ENCODE measurements at regions not wholly inside any gene's neighbourhood (a gene's known extent, or its start where the extent isn't known, plus 50 kb on each side); places are given as distances from the start of the nearest gene placed in this dataset.

DNA sequence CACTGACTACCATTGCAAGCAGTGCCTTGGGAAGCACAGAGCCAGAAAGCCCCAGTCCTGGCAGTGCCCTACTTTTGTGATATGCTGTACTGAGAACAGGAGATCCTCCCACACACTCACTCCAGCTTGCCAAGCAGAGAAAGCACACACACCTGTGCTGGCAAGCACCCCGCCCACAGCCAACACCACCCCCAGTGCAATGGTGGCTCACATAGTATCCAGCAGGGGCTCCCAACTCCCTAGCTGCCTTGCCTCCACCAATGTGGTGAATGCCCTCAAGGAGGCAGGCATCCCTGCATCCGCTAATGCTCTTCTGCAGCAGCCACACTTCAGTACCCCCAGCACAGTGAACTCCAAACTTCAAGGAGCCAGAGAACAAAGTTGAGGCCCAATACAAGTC, 1655.8 kb downstream of the SUCLG1 start:
- CTCF ChIA-PET: no interaction called here
- no peaks in the 10 kb centered on the region for H3K36me3 ChIP-seq (ENCODE audit: control insufficient read depth in 2 of 2, insufficient read depth in 1 of 2, low read length in 2 of 2)
- H3K4me3 ChIP-seq (ENCODE audit: low read depth, low read length): no peak overlapping the region
- no peaks in the 10 kb centered on the region for H3K4me1 ChIP-seq (ENCODE audit: control insufficient read depth, insufficient read depth, low read length)
- POLR2A ChIA-PET: no interaction called here
- H3K9me3 ChIP-seq (ENCODE audit: control insufficient read depth, insufficient read depth, low read depth, low read length): no peaks in the 10 kb centered on the region
- no peak overlapping the region for H3K27ac ChIP-seq (ENCODE audit: extremely low read depth, low read depth, low read length)
- TF ChIP-seq, protein P1, sequence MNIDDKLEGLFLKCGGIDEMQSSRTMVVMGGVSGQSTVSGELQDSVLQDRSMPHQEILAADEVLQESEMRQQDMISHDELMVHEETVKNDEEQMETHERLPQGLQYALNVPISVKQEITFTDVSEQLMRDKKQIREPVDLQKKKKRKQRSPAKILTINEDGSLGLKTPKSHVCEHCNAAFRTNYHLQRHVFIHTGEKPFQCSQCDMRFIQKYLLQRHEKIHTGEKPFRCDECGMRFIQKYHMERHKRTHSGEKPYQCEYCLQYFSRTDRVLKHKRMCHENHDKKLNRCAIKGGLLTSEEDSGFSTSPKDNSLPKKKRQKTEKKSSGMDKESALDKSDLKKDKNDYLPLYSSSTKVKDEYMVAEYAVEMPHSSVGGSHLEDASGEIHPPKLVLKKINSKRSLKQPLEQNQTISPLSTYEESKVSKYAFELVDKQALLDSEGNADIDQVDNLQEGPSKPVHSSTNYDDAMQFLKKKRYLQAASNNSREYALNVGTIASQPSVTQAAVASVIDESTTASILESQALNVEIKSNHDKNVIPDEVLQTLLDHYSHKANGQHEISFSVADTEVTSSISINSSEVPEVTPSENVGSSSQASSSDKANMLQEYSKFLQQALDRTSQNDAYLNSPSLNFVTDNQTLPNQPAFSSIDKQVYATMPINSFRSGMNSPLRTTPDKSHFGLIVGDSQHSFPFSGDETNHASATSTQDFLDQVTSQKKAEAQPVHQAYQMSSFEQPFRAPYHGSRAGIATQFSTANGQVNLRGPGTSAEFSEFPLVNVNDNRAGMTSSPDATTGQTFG (tag by site-specific recombination; IDR thresholded peaks at IDR 0.05; ENCODE audit: borderline replicate concordance): no peak
- TF ChIP-seq GLIS1 (tag by site-specific recombination; IDR thresholded peaks at IDR 0.05) (no peak), ZNF677 (tag by site-specific recombination; IDR thresholded peaks at IDR 0.05) (no peak)

DNA sequence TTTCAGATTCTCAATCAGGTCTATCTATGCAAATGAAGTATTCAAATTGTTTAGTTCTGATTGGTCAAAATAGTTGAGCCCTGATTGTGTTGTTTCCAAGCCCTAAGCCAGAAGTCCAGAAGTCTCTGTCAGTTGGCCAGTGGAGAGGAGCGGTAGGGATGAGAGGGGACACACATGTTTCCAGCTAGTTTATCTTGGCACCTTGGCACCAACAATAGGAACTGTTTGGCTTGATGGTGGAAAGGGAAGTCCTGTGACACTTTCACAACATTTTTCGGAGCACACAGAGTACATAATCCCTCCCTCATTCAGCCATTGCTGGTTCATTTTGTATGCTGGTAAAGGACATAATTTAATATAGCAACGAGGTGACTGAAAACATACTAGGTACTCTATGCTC, 1661.6 kb downstream of the SUCLG1 start:
- H3K27ac ChIP-seq (ENCODE audit: extremely low read depth, low read depth, low read length): no peak overlapping the region
- no peaks in the 10 kb centered on the region for H3K36me3 ChIP-seq (ENCODE audit: control insufficient read depth in 2 of 2, insufficient read depth in 1 of 2, low read length in 2 of 2)
- TF ChIP-seq ZNF426 (tag by site-specific recombination; IDR thresholded peaks at IDR 0.05): no peak
- no peak for TF ChIP-seq ZNF664 (tag by site-specific recombination; IDR thresholded peaks at IDR 0.05)
- TF ChIP-seq ZNF211 (tag by site-specific recombination; IDR thresholded peaks at IDR 0.05; ENCODE audit: low read depth): no peak
- no peak for TF ChIP-seq ZNF76 (tag by site-specific recombination; IDR thresholded peaks at IDR 0.05; ENCODE audit: borderline replicate concordance, low read depth)
- no peak for TF ChIP-seq ZSCAN30 (tag by site-specific recombination; IDR thresholded peaks at IDR 0.05)
- TF ChIP-seq ZNF132 (tag by site-specific recombination; IDR thresholded peaks at IDR 0.05; ENCODE audit: borderline replicate concordance): no peak
- TF ChIP-seq ZNF404 (tag by site-specific recombination; IDR thresholded peaks at IDR 0.05): no peak
- no peak for TF ChIP-seq ZNF2 (tag by site-specific recombination; IDR thresholded peaks at IDR 0.05)
- TF ChIP-seq REPIN1 (tag by site-specific recombination; IDR thresholded peaks at IDR 0.05; ENCODE audit: low read depth): no peak
- no peak for TF ChIP-seq ZBTB49 (tag by site-specific recombination; IDR thresholded peaks at IDR 0.05; ENCODE audit: low read depth)
- no peak for TF ChIP-seq ZNF175 (tag by site-specific recombination; IDR thresholded peaks at IDR 0.05)
- TF ChIP-seq ZNF639 (tag by site-specific recombination; IDR thresholded peaks at IDR 0.05): no peak
- TF ChIP-seq ZSCAN23 (tag by site-specific recombination; IDR thresholded peaks at IDR 0.05): no peak
- no peak for TF ChIP-seq ZNF555 (tag by site-specific recombination; conservative IDR thresholded peaks at IDR 0.05)
- no peaks in the 10 kb centered on the region for H3K9me3 ChIP-seq (ENCODE audit: control insufficient read depth, insufficient read depth, low read depth, low read length)
- H3K4me3 ChIP-seq (ENCODE audit: low read depth, low read length): no peak overlapping the region
- ChIA-PET POLR2A (no interaction called here), CTCF (no interaction called here)
- no peaks in the 10 kb centered on the region for H3K4me1 ChIP-seq (ENCODE audit: control insufficient read depth, insufficient read depth, low read length)

- ChIA-PET POLR2A (no interaction called here), CTCF (no interaction called here)
- Histone ChIP-seq H3K4me1 (ENCODE audit: control insufficient read depth, insufficient read depth, low read length) (no peaks in the 10 kb centered on the region), H3K36me3 (ENCODE audit: control insufficient read depth in 2 of 2, insufficient read depth in 1 of 2, low read length in 2 of 2) (no peaks in the 10 kb centered on the region), H3K4me3 (ENCODE audit: low read depth, low read length) (no peak overlapping the region), H3K9me3 (ENCODE audit: control insufficient read depth, insufficient read depth, low read depth, low read length) (no peaks in the 10 kb centered on the region), H3K27ac (ENCODE audit: extremely low read depth, low read depth, low read length) (no peak overlapping the region)
- TF ChIP-seq, protein P2, sequence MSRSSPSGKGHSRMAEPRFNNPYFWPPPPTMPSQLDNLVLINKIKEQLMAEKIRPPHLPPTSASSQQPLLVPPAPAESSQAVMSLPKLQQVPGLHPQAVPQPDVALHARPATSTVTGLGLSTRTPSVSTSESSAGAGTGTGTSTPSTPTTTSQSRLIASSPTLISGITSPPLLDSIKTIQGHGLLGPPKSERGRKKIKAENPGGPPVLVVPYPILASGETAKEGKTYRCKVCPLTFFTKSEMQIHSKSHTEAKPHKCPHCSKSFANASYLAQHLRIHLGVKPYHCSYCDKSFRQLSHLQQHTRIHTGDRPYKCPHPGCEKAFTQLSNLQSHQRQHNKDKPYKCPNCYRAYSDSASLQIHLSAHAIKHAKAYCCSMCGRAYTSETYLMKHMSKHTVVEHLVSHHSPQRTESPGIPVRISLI (tag by site-specific recombination; IDR thresholded peaks at IDR 0.05): no peak
- TF ChIP-seq ZBTB11 (tag by site-specific recombination; conservative IDR thresholded peaks at IDR 0.05; ENCODE audit: low read depth): no peak
- TF ChIP-seq, protein P3, sequence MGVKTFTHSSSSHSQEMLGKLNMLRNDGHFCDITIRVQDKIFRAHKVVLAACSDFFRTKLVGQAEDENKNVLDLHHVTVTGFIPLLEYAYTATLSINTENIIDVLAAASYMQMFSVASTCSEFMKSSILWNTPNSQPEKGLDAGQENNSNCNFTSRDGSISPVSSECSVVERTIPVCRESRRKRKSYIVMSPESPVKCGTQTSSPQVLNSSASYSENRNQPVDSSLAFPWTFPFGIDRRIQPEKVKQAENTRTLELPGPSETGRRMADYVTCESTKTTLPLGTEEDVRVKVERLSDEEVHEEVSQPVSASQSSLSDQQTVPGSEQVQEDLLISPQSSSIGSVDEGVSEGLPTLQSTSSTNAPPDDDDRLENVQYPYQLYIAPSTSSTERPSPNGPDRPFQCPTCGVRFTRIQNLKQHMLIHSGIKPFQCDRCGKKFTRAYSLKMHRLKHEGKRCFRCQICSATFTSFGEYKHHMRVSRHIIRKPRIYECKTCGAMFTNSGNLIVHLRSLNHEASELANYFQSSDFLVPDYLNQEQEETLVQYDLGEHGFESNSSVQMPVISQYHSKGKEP (tag by site-specific recombination; IDR thresholded peaks at IDR 0.05): no peak
Observed at GRCh38 chr2:82796132-82796531, 1662.9 kb downstream of the SUCLG1 start.

All from HEK293 (cell line).